ENCODE measurements at regions not wholly inside any gene's neighbourhood (a gene's known extent, or its start where the extent isn't known, plus 50 kb on each side); places are given as distances from the start of the nearest gene placed in this dataset.
"Not testable (repeated sequence)": the region's sequence is repeated elsewhere in the genome, so short reads cannot be mapped to it uniquely, and the experiment has no call there.

DNA sequence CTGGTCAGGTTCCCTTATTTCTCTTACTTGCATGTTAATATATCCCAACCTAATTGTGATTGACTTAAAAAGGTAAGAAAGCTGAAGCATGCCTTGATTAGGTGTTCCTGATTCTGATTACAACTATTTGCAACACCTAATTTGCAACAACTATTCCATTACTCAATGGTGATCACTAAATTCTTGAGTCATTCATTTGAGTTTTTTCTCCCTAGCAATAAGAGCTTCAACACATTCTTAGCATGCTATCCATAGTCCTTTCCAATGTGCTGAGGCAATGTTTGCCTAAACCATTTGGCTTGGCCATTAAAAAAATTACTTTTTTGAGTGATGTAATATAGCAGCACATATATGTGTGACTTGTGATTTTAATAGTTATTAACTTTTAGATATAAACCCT, 851.4 kb downstream of the TRAM1L1 start:
- intact Hi-C loops (cut with DNase I): no loop called here
- ATAC-seq (no peak), DNase-seq (no peak)

DNA sequence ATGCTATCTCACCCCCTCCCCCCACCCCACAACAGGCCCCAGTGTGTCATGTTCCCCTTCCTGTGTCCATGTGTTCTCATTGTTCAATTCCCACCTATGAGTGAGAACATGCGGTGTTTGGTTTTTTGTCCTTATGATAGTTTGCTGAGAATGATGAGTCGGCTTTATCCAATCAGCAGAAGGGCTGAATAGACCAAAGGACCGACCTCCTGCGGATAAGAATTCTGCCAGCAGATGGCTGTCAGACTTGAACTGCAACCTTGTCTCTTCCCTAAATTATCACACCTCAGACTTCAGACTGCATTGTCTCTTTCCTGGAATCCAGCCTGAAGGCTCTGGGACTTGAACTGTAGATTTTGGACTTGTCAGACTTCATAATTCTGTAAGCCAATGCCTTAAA, 853.4 kb downstream of the TRAM1L1 start:
- DNase-seq; ATAC-seq; intact Hi-C loops (cut with DNase I): not testable (repeated sequence)

DNA sequence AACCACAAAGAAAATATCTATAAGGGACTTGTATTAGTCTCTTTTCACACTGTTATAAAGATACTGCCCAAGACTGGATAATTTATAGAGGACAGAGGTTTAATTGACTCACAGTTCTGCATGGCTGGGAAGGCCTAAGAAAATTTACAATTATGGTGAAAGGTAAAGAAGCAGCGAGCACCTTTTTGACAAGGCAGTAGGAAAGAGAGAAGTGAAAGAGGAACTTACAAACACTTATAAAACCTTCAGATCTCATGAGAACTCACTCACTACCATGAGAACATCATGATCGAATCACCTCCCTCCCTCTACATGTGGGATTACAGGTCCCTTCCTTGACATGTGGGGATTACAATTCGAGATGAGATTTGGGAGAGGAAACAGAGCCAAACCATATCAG, 856.0 kb downstream of the TRAM1L1 start:
- no peak for DNase-seq
- no peak for ATAC-seq
- intact Hi-C loops (cut with DNase I): no loop called here

DNA sequence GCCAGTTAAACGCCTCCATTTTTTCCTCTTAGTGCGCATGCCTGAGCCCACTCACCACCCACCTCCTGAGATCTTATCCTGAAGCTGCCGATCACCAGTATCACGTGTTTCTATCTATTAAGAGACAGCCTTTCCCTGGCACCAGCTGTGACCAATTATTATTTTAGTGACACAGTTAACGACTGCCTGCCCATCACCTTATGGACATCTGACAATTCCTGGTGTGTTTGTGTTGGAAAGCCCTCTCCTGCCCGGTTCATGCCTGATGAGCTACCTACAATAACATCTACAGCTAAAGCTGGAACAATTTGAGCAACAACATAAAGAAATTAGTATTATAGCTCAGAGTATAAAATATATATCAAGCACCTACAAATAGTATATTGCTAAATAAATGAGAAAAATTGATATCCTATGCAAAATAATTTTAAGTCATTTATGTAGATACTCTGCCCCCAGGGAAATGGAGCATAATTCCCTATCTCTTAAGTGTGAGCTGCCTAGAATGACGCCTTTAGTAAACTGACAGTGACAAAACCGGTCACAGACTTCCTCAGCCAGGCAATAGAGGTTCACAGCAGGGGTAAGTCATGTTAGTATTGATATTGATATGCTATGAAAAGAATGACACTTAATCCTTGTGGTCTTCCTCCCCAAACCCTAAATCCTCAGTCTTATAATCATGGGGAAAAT, 862.2 kb downstream of the TRAM1L1 start:
- intact Hi-C loops (cut with DNase I): no loop called here
- DNase-seq (no peak), ATAC-seq (no peak)

DNA sequence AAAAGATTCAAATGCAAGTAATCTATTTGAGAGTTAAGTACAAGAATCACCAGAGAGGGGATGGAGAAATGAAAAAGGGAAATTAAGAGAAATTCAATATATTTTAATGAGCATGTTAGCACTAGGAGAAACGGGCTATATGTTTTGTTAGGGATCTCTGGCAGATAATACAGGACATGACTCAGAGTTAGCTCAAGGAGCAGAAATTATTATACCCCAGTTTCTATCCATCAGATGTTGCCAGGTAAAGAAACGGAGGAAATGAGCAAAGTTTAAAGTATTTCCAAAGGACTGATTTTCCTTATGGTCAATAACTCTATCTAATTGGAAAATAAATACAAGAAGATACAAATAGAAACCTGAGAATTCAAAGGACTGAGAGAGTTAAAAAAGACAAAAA, 867.6 kb downstream of the TRAM1L1 start:
- intact Hi-C loops (cut with DNase I): no loop called here
- ATAC-seq (no peak), DNase-seq (no peak)

DNA sequence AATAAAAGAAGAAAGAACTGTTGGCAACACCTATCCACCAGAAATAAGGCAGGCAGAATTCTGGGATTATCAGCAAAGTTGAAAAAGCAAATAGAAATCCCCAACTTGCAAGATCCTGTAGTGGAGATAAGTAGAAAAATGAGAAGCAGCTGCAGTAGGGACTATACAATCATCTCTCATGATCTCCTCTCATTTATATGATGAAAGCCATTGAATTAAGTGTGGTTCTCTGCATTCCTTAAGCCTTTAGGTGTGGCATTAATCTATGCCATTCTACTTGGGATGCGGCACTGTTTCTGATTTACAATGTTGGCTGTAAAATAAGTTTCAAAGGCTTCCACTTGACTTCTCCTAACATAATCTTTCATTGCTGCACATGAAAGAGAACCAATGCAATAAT, 869.8 kb downstream of the TRAM1L1 start:
- ATAC-seq: no peak
- intact Hi-C loops (cut with DNase I): no loop called here
- no peak for DNase-seq

DNA sequence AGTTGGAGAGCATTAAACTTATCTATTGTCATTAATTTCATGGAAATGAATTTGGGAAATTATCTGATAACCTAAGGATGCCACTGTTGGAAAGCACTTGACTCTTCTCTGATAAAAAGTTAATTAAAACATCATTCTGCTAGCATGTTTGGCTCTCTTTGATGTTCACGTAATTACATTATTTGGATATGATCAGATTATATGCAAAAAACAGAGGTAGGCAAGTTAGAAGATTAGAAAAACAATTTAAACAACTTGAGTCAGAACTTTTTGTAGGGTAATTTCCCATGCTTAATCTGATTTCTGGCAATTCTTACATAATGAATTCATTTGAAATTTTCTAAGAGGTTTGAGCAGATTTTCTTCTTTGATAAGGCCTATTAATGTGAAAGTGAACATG, 882.9 kb downstream of the TRAM1L1 start:
- ATAC-seq (no peak), DNase-seq (no peak)
- intact Hi-C loops (cut with DNase I): no loop called here

DNA sequence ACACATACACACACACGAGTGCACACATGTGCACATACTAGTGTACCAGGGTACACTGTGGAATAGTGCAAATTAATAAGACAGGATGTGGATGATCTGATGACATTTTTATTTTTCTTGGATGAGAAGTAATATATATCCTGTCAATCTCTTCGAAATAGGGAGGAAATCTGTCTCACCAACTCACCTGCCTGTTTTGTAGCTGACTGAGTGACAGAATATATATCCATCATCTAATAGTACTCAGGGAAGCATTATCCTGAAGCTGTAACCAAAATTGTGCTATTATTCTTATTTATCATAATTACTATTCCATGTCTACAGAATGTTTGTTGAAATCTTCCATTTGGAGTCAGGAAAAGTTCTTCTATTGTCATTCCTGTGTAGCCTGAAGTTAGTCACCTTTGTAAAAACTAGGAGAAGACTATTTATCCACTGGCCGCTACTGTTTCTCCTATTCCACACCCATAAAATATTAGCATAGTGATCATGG, 888.0 kb downstream of the TRAM1L1 start:
- intact Hi-C loops (cut with DNase I): no loop called here
- DNase-seq (no peak), ATAC-seq (no peak)

DNA sequence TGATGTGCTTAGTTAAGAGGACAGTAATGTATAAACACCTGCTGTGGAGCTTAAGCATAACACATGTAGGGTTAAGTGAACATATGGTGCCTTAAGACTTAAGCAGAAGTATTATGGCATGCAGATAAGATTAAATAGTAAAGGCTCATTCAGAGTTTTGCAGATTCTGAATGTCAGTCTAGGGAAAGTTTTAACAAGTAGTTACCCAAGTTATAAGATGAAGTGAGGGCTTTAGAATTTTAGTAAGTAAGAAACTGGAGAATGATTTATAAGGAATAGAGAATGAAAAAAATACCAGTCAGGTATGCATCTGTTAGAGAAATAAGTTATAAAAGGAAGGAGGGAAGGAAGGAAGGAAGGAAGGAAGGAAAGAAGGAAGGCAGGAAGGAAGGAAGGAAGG, 902.1 kb downstream of the TRAM1L1 start:
- DNase-seq: no peak
- ATAC-seq: no peak
- intact Hi-C loops (cut with DNase I): no loop called here

DNA sequence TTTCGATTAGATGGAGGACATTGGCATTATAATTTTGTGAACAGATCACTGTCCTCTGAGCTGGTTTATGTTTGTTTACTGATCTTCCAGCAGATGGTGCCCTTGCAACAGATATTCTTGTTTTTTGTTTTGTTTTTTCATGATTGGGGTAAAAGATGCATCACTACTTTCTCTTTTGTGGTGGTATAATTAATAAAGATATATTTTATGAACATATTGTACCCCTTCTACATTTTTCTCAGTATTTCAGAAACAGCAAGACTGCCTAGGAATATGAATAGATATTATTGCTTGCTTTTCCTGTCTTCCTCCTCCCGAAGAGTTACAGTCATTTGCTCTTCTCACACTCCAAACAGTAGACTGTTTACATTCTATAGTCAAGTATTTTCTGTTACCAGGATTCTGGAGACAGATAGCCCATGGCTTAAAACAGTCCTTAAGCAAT, 905.2 kb downstream of the TRAM1L1 start:
- intact Hi-C loops (cut with DNase I): no loop called here
- DNase-seq: no peak
- no peak for ATAC-seq

DNA sequence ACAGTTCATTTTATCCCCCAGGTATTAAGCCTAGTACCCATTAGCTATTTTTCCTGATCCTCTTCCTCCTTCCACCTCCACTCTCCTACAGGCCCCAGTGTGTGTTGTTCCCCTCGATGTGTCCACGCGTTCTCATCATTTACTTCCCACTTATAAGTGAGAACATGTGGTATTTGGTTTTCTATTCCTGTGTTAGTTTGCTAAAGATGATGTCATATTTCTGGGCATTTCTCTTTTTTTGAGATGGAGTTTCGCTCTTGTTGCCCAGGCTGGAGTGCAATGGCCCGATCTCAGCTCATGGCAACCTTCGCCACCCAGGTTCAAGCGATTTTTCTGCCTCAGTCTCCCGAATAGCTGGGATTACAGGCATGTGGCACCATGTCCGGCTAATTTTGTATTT, 934.0 kb downstream of the TRAM1L1 start:
- intact Hi-C loops (cut with DNase I); DNase-seq; ATAC-seq: not testable (repeated sequence)

DNA sequence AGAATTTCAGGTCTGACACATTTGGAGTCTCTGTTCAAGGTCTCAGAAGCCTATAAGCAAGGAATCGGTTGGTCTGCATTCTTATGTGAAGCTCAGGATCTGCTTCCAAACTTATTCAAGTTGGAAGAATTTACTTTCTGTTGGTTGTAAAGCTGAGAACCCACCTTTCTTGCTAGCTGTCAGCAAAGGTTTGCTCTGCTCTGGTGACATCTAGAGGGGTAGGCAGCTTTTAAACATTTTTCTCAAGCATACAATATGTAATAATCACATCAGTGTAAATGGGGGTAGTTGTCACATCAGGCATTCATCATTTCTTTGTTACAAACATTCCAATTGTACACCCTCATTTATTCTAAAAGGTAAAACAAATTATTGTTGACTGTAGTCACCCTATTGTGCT, 935.2 kb downstream of the TRAM1L1 start:
- DNase-seq (no peak), ATAC-seq (no peak)
- intact Hi-C loops (cut with DNase I): no loop called here

DNA sequence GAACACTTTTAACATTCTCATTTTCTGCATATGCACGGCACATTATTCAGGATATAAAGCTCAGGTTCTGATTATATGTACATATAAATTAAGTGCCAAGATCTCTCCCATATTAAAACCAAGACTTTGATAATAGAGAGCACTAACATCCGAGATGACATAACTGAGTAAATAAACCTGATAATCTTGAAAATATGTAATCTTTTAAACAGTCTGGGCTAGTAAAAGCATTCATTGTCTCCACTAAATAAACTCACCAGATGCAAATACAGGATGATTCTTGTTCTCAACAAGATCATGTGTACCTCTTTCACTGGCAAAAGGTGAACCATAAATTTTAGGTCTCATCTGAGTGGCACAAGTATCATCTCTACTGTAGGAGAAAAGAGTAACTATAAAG, 942.2 kb downstream of the TRAM1L1 start:
- intact Hi-C loops (cut with DNase I): no loop called here
- ATAC-seq: no peak

DNA sequence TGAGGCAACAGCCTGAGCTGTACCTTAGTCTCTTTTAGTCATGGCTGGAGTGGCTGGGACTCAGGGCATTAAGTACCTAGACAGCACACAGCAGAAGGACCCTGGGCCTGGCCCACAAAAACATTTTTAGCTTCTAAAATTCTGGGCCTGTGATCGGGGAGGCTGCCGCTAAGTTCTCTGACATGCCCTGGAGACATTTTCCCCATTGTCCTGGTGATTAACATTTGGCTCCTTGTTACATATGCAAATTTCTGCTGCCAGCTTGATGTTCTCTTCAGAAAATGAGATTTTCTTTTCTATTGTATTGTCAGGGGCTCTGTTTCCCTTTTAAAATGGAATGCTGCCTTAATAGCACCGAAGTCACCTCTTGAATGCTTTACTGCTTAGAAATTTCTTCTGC, 952.4 kb downstream of the TRAM1L1 start:
- no peak for ATAC-seq

More for the DNA sequence above, 942.2 kb downstream of the TRAM1L1 start:
- DNase-seq: no peak

DNA sequence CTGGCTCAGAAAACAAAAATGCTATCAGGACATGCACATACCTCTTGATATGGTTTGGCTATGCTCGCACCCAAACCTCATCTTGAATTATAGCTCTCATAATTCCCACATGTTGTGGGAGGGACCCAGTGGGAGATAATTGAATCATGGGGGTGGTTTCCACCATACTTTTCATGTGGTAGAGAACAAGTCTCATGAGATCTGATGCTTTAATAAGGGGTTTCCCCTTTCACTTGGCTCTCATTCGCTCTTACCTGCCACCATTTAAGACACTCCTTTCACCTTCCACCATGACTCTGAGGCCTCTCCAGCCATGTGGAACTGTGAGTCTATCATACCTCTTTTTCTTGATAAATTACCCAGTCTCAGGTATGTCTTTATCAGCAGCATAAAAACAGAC, 958.6 kb downstream of the TRAM1L1 start:
- DNase-seq (no peak), ATAC-seq (no peak)
- intact Hi-C loops (cut with DNase I): no loop called here

More for the DNA sequence above, 952.4 kb downstream of the TRAM1L1 start:
- intact Hi-C loops (cut with DNase I): no loop called here
- DNase-seq: no peak

DNA sequence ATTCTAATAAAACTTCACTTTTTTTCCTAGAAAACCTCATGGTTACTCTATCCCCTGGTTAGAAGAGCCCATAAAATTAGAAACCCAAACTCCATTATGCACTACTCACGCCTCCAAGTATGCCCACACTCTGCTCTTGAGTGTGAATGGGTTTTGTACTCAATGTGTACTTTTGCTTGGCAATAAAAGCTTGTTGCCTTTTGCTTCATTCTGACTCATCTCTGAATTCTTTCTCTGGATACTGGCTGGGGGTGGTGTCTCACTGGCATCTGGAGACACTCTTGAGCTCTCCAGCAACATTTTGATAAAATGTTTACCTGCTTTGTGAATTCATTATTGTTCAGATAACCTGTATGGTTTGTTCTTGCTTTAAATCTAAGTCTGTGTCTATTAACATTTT, 963.3 kb downstream of the TRAM1L1 start:
- DNase-seq (no peak), ATAC-seq (no peak)
- intact Hi-C loops (cut with DNase I): no loop called here

DNA sequence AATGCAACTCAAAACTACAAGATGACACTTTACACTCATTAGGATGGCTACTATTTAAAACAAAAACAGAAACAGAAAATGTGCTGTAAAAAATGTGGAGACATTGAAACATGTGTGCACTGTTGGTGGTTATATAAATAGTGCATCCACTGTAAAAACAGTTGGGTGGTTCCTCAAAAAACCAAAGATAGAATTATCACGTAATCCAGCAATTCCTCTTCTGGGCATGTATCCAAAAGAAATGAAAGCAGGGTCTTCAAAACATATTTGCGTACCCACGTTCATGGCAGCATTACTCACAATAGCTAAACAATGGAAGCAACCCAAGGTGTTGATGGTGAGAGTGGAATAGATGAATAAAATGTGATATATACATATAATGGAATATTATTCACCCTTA, 967.2 kb downstream of the TRAM1L1 start:
- no peak for DNase-seq
- intact Hi-C loops (cut with DNase I): no loop called here
- no peak for ATAC-seq

DNA sequence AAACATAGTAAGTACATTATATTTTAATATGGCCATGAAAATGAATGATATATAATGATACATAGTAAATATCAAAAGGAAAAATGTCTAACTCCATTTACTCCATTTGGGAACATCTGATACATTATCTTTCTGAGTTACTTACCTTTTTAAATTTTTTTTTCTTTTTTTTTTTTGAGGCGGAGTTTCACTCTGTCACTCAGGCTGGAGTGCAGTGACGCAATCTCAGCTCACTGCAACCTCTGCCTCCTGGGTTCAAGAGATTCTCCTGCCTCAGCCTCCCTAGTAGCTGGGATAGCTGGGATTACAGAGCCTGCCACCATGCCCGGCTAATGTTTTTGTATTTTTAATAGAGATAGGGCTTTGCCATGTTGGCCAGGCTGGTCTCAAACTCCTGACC, 972.5 kb downstream of the TRAM1L1 start:
- intact Hi-C loops (cut with DNase I); ATAC-seq; DNase-seq: not testable (repeated sequence)

DNA sequence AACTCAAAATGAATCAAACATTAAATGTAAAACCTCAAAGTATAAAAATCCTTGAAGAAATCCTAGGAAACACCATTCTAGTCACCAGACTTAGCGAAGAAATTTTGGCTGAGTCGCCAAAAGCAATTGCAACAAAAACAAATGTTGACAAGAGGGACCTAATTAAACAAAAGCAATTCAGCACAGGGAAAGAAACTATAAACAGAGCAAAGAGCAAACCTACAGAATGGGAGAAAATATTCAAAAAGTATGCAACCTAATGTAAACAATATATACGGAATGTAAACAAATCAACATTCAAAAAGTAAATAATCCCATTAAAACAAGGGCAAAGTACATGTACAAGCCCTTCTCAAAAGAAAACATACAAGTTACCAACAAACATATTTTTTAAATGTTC, 974.7 kb downstream of the TRAM1L1 start:
- ATAC-seq: no peak
- intact Hi-C loops (cut with DNase I): no loop called here
- DNase-seq: no peak

DNA sequence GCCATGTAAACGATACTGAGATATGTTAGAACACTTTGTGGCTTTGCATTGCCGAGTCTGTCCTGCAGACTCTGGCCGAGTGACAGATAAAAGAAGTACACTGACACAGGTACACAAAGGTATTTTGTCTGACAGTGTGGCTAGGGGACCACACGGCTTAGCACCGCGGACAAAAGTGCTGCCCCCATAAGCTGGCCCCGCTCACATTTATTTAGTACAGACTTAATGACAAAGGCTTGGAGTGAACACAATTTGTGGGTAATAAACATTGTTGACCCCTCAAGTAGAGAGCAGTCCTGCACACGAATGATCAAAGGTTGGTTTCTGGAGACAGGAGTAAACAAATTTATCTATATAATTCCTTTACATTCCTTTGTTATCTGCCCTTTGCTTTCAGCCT, 976.8 kb downstream of the TRAM1L1 start:
- ATAC-seq: no peak
- intact Hi-C loops (cut with DNase I): no loop called here
- DNase-seq: no peak

DNA sequence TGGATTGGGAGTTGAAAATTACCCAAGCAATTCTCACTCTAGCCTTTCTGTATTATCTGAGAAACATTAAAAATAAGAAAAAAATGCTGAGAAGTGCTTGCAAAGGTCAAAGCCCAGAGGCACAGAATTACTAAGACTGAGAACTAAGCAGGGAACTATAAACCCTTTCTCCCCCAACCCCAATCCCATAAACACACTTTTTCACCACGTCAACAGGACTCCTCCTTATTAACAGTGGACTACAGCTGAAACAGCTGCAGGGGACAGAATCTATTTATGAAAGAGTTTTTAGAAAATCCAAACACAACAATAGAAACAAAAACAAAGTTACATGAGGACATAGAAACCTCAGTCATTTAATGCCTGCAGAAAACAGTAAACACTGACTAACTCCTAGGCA, 984.1 kb downstream of the TRAM1L1 start:
- intact Hi-C loops (cut with DNase I): no loop called here
- ATAC-seq (no peak), DNase-seq (no peak)

DNA sequence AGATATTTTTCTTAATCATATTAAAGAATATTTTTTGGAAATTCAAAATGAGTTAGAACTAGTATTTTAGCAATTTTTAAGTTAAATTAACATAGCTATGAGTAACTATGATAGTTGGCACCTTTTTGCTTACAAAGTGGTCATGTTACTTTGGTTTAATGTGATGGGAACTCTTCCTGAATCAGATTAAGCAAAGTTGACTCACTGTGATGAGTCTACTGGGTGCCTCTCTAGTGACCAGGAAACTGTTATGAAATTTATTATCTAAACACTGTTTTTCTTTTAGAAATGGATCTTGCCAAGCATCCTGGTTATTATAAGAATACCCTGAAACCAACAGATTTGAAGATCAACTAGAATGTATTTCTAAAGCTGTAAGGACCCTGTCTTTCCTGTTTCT, 985.8 kb downstream of the TRAM1L1 start:
- no peak for ATAC-seq
- intact Hi-C loops (cut with DNase I): no loop called here
- DNase-seq: no peak
